ENCODE measurements at regions not wholly inside any gene's neighbourhood (a gene's known extent, or its start where the extent isn't known, plus 50 kb on each side); places are given as distances from the start of the nearest gene placed in this dataset.

GRCh38 chr15:66845266-66845785 lies 143.3 kb downstream of the SMAD6 start:
- Mint-ChIP-seq H3K4me1 (peaks cover 5% of the 10 kb centered on the region), H3K36me3 (ENCODE audit: low read depth) (no peaks in the 10 kb centered on the region), H3K27me3 (ENCODE audit: insufficient read depth, low read depth, poor library complexity) (peaks cover 39% of the 10 kb centered on the region), H3K4me3 (no peak overlapping the region), H3K9me3 (no peaks in the 10 kb centered on the region), H3K27ac (no peak overlapping the region)
- H3K4me3 ChIP-seq = no peak overlapping the region
- H3K27ac ChIP-seq (ENCODE audit: low read depth) = no peak overlapping the region
- ATAC-seq (no peak), DNase-seq (ENCODE audit: low spot score) (no peak)
- H3K4me2 ChIP-seq = no peak overlapping the region
- peaks cover 42% of the 10 kb centered on the region for H3K27me3 ChIP-seq (ENCODE audit: insufficient read depth)
- H3K79me2 ChIP-seq (replicated peaks; ENCODE audit: insufficient read depth) = no peaks in the 10 kb centered on the region
- peaks cover 5% of the 10 kb centered on the region for H3K4me1 ChIP-seq (ENCODE audit: insufficient read depth)
- no peaks in the 10 kb centered on the region for H3K36me3 ChIP-seq (ENCODE audit: insufficient read depth)
- H4K20me1 ChIP-seq (replicated peaks; ENCODE audit: insufficient read depth) = no peaks in the 10 kb centered on the region
- no peak overlapping the region for H2AFZ ChIP-seq
- TF ChIP-seq ZNF331 (CRISPR knock-in tag; IDR thresholded peaks at IDR 0.05; ENCODE audit: low read depth) (no peak), POLR2AphosphoS5 (IDR thresholded peaks at IDR 0.05; ENCODE audit: low read depth) (no peak), JUNB (IDR thresholded peaks at IDR 0.05; ENCODE audit: unreplicated experiment) (no peak), EZH2 (IDR thresholded peaks at IDR 0.05; ENCODE audit: low read depth, unreplicated experiment) (no peak), EZH2phosphoT487 (IDR thresholded peaks at IDR 0.05; ENCODE audit: unreplicated experiment) (no peak), CREB1 (CRISPR knock-in tag; IDR thresholded peaks at IDR 0.05; ENCODE audit: low read depth) (no peak), NANOG (IDR thresholded peaks at IDR 0.05; ENCODE audit: borderline replicate concordance) (no peak), STAT1 (IDR thresholded peaks at IDR 0.05; ENCODE audit: unreplicated experiment) (no peak), ZNF114 (CRISPR knock-in tag; IDR thresholded peaks at IDR 0.05) (no peak), CTCF (conservative IDR thresholded peaks at IDR 0.05; ENCODE audit: low read depth in 2 of 2) (no peak)
- TF ChIP-seq, protein P1, sequence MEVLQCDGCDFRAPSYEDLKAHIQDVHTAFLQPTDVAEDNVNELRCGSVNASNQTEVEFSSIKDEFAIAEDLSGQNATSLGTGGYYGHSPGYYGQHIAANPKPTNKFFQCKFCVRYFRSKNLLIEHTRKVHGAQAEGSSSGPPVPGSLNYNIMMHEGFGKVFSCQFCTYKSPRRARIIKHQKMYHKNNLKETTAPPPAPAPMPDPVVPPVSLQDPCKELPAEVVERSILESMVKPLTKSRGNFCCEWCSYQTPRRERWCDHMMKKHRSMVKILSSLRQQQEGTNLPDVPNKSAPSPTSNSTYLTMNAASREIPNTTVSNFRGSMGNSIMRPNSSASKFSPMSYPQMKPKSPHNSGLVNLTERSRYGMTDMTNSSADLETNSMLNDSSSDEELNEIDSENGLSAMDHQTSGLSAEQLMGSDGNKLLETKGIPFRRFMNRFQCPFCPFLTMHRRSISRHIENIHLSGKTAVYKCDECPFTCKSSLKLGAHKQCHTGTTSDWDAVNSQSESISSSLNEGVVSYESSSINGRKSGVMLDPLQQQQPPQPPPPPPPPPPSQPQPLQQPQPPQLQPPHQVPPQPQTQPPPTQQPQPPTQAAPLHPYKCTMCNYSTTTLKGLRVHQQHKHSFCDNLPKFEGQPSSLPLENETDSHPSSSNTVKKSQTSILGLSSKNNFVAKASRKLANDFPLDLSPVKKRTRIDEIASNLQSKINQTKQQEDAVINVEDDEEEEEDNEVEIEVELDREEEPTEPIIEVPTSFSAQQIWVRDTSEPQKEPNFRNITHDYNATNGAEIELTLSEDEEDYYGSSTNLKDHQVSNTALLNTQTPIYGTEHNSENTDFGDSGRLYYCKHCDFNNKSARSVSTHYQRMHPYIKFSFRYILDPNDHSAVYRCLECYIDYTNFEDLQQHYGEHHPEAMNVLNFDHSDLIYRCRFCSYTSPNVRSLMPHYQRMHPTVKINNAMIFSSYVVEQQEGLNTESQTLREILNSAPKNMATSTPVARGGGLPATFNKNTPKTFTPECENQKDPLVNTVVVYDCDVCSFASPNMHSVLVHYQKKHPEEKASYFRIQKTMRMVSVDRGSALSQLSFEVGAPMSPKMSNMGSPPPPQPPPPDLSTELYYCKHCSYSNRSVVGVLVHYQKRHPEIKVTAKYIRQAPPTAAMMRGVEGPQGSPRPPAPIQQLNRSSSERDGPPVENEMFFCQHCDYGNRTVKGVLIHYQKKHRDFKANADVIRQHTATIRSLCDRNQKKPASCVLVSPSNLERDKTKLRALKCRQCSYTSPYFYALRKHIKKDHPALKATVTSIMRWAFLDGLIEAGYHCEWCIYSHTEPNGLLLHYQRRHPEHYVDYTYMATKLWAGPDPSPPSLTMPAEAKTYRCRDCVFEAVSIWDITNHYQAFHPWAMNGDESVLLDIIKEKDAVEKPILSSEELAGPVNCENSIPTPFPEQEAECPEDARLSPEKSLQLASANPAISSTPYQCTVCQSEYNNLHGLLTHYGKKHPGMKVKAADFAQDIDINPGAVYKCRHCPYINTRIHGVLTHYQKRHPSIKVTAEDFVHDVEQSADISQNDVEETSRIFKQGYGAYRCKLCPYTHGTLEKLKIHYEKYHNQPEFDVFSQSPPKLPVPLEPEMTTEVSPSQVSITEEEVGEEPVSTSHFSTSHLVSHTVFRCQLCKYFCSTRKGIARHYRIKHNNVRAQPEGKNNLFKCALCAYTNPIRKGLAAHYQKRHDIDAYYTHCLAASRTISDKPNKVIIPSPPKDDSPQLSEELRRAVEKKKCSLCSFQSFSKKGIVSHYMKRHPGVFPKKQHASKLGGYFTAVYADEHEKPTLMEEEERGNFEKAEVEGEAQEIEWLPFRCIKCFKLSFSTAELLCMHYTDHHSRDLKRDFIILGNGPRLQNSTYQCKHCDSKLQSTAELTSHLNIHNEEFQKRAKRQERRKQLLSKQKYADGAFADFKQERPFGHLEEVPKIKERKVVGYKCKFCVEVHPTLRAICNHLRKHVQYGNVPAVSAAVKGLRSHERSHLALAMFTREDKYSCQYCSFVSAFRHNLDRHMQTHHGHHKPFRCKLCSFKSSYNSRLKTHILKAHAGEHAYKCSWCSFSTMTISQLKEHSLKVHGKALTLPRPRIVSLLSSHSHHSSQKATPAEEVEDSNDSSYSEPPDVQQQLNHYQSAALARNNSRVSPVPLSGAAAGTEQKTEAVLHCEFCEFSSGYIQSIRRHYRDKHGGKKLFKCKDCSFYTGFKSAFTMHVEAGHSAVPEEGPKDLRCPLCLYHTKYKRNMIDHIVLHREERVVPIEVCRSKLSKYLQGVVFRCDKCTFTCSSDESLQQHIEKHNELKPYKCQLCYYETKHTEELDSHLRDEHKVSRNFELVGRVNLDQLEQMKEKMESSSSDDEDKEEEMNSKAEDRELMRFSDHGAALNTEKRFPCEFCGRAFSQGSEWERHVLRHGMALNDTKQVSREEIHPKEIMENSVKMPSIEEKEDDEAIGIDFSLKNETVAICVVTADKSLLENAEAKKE (CRISPR knock-in tag; IDR thresholded peaks at IDR 0.05) = no peak
- TF ChIP-seq, protein P2, sequence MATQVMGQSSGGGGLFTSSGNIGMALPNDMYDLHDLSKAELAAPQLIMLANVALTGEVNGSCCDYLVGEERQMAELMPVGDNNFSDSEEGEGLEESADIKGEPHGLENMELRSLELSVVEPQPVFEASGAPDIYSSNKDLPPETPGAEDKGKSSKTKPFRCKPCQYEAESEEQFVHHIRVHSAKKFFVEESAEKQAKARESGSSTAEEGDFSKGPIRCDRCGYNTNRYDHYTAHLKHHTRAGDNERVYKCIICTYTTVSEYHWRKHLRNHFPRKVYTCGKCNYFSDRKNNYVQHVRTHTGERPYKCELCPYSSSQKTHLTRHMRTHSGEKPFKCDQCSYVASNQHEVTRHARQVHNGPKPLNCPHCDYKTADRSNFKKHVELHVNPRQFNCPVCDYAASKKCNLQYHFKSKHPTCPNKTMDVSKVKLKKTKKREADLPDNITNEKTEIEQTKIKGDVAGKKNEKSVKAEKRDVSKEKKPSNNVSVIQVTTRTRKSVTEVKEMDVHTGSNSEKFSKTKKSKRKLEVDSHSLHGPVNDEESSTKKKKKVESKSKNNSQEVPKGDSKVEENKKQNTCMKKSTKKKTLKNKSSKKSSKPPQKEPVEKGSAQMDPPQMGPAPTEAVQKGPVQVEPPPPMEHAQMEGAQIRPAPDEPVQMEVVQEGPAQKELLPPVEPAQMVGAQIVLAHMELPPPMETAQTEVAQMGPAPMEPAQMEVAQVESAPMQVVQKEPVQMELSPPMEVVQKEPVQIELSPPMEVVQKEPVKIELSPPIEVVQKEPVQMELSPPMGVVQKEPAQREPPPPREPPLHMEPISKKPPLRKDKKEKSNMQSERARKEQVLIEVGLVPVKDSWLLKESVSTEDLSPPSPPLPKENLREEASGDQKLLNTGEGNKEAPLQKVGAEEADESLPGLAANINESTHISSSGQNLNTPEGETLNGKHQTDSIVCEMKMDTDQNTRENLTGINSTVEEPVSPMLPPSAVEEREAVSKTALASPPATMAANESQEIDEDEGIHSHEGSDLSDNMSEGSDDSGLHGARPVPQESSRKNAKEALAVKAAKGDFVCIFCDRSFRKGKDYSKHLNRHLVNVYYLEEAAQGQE (IDR thresholded peaks at IDR 0.05; ENCODE audit: unreplicated experiment) = no peak
- TF ChIP-seq, protein P3, sequence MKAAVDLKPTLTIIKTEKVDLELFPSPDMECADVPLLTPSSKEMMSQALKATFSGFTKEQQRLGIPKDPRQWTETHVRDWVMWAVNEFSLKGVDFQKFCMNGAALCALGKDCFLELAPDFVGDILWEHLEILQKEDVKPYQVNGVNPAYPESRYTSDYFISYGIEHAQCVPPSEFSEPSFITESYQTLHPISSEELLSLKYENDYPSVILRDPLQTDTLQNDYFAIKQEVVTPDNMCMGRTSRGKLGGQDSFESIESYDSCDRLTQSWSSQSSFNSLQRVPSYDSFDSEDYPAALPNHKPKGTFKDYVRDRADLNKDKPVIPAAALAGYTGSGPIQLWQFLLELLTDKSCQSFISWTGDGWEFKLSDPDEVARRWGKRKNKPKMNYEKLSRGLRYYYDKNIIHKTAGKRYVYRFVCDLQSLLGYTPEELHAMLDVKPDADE (IDR thresholded peaks at IDR 0.05) = no peak
- H3F3A ChIP-seq (replicated peaks; ENCODE audit: low read depth) = peaks cover 13% of the 10 kb centered on the region; the same call in 1 of the 2 replicates
- H3K9me2 ChIP-seq (ENCODE audit: insufficient read depth) = no peaks in the 10 kb centered on the region

Data from GM23338 (cell line).